MM.1S (cell line): ENCODE measurements at regions not wholly inside any gene's neighbourhood (a gene's known extent, or its start where the extent isn't known, plus 50 kb on each side); places are given as distances from the start of the nearest gene placed in this dataset.

Source experiments
- DNase-seq: peaks from one replicate; pipeline ENCODE4 v3.0.0-alpha.2; 2015
- H2AFZ ChIP-seq: fragments of 300-600 bp; sonication (generic); 2 replicates; pipeline ENCODE4 v1.6.0; 2016; ENCODE audit warnings: antibody characterized with exemption, low read length
- H3F3A ChIP-seq: fragments of 300-600 bp; sonication (generic); 2 replicates; pipeline ENCODE4 v1.6.1; 2016; ENCODE audit warnings: mild to moderate bottlenecking, antibody characterized with exemption, low read length, moderate library complexity, mixed read lengths; ENCODE audit not compliant: insufficient read depth
- H3K27ac ChIP-seq: fragments of 300-600 bp; sonication (generic); 2 replicates; pipeline ENCODE4 v1.5.1; 2016; ENCODE audit warnings: mild to moderate bottlenecking, low read length
- H3K27me3 ChIP-seq: fragments of 300-600 bp; sonication (generic); replicated peaks from 2 replicates; pipeline ENCODE4 v1.6.0; 2016; ENCODE audit warnings: low read length; ENCODE audit not compliant: insufficient read depth
- H3K36me3 ChIP-seq: fragments of 300-600 bp; sonication (generic); replicated peaks from 2 replicates; pipeline ENCODE4 v1.6.1; 2016; ENCODE audit warnings: mild to moderate bottlenecking, low read length, mixed read lengths; ENCODE audit not compliant: insufficient read depth
- H3K4me1 ChIP-seq: fragments of 300-600 bp; sonication (generic); 2 replicates; pipeline ENCODE4 v1.6.1; 2016; ENCODE audit warnings: low read length, mixed read lengths
- H3K4me2 ChIP-seq: fragments of 300-600 bp; sonication (generic); 2 replicates; pipeline ENCODE4 v1.6.0; 2016; ENCODE audit warnings: low read depth, low read length
- H3K4me3 ChIP-seq: fragments of 300-600 bp; sonication (generic); 2 replicates; pipeline ENCODE4 v1.5.1; 2016; ENCODE audit warnings: low read length, mixed read lengths
- H3K79me2 ChIP-seq: fragments of 300-600 bp; sonication (generic); 2 replicates; pipeline ENCODE4 v1.6.1; 2016; ENCODE audit warnings: mixed run types, low read length, mixed read lengths
- H3K9ac ChIP-seq: fragments of 300-600 bp; sonication (generic); 2 replicates; pipeline ENCODE4 v1.6.1; 2016; ENCODE audit warnings: low read length, mixed read lengths
- H3K9me2 ChIP-seq: fragments of 300-600 bp; sonication (generic); replicated peaks from 2 replicates; pipeline ENCODE4 v1.6.1; 2016; ENCODE audit warnings: mild to moderate bottlenecking, low read length, mixed read lengths; ENCODE audit not compliant: insufficient read depth
- H3K9me3 ChIP-seq: fragments of 300-600 bp; sonication (generic); replicated peaks from 2 replicates; pipeline ENCODE4 v1.6.1; 2016; ENCODE audit warnings: mild to moderate bottlenecking, low read length, mixed read lengths; ENCODE audit not compliant: insufficient read depth
- H4K20me1 ChIP-seq: fragments of 300-600 bp; sonication (generic); 2 replicates; pipeline ENCODE4 v1.6.1; 2016; ENCODE audit warnings: mild to moderate bottlenecking, low read length, moderate library complexity, mixed read lengths; ENCODE audit not compliant: insufficient read depth
- EZH2 ChIP-seq: fragments of 300-600 bp; sonication (generic); optimal IDR thresholded peaks from 2 replicates; pipeline ENCODE3; 2017; ENCODE audit warnings: low read depth, mild to moderate bottlenecking, antibody characterized with exemption, low read length, mixed read lengths
- EZH2phosphoT487 ChIP-seq: fragments of 300-600 bp; sonication (generic); IDR thresholded peaks from 2 replicates; pipeline ENCODE4 v1.6.1; 2018; ENCODE audit warnings: antibody characterized with exemption, low read length
- TF ChIP-seq, protein P1 (sequence below): fragments of 300-600 bp; sonication (generic); IDR thresholded peaks from 2 replicates; pipeline ENCODE4 v1.5.1; 2016; ENCODE audit warnings: antibody characterized with exemption, low read length, mixed read lengths

DNA sequence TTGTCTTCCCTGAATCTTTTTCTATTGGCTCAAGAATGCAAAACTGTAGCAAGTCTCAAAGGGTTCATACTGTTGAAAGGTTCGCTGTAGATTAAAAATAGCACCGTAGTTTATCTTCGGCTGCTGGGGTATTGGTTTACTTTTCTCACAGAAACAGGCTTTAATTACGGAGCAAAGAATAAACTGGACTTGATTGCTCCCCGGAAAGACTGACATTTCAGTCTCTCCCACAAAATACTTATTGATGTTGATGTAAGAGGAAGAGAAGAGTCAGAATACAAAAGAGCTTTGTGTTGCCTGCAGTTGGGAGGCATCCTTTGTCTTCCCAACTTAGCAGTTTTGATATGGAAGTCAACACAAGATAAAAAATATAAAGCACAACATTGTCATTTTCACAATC, 183.9 kb upstream of the DMAC1 start:
- Histone ChIP-seq H3K4me3 (no peak overlapping the region), H3K9me3 (no peaks in the 10 kb centered on the region), H3K9ac (no peak overlapping the region), H3K4me1 (no peaks in the 10 kb centered on the region), H3K9me2 (no peaks in the 10 kb centered on the region), H3K36me3 (no peaks in the 10 kb centered on the region), H3K79me2 (no peaks in the 10 kb centered on the region), H3F3A (no peaks in the 10 kb centered on the region), H4K20me1 (no peaks in the 10 kb centered on the region), H2AFZ (no peak overlapping the region), H3K27me3 (no peaks in the 10 kb centered on the region), H3K27ac (no peak overlapping the region), H3K4me2 (no peak overlapping the region)
- DNase-seq: no peak
- no peak for TF ChIP-seq EZH2phosphoT487
- TF ChIP-seq, protein P1, sequence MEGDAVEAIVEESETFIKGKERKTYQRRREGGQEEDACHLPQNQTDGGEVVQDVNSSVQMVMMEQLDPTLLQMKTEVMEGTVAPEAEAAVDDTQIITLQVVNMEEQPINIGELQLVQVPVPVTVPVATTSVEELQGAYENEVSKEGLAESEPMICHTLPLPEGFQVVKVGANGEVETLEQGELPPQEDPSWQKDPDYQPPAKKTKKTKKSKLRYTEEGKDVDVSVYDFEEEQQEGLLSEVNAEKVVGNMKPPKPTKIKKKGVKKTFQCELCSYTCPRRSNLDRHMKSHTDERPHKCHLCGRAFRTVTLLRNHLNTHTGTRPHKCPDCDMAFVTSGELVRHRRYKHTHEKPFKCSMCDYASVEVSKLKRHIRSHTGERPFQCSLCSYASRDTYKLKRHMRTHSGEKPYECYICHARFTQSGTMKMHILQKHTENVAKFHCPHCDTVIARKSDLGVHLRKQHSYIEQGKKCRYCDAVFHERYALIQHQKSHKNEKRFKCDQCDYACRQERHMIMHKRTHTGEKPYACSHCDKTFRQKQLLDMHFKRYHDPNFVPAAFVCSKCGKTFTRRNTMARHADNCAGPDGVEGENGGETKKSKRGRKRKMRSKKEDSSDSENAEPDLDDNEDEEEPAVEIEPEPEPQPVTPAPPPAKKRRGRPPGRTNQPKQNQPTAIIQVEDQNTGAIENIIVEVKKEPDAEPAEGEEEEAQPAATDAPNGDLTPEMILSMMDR: no peak

DNA sequence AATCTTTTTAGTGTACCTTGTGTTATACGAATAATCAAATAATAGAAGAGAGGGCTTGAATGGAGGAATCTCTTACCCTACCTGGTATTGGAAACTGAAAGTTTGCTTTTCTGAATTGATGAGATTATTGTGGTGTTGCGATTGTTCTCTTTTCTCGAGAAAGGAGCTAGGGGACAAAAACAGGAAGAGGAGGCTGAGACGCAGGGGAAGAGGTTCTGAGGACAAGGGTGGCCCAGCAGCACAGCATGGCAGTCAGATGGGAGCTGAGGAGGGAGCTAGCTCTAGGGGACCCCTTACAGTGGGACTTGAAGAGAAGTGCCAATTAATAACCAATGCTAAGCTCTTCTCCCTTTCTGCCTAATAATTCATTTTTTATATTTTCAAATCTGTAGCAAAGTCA, 183.3 kb upstream of the DMAC1 start:
- Histone ChIP-seq H3K27me3 (no peaks in the 10 kb centered on the region; the same call in 1 of the 2 replicates), H4K20me1 (no peaks in the 10 kb centered on the region), H3K4me3 (no peak overlapping the region), H3K4me1 (peaks cover 1% of the 10 kb centered on the region; the same call in 1 of the 2 replicates), H2AFZ (no peak overlapping the region), H3K9ac (no peak overlapping the region), H3K9me2 (no peaks in the 10 kb centered on the region), H3F3A (no peaks in the 10 kb centered on the region), H3K79me2 (no peaks in the 10 kb centered on the region), H3K27ac (no peak overlapping the region), H3K9me3 (no peaks in the 10 kb centered on the region), H3K36me3 (no peaks in the 10 kb centered on the region), H3K4me2 (no peak overlapping the region)
- TF ChIP-seq, protein P1: no peak
- TF ChIP-seq EZH2phosphoT487 (no peak), EZH2 (no peak)
- DNase-seq: no peak

DNA sequence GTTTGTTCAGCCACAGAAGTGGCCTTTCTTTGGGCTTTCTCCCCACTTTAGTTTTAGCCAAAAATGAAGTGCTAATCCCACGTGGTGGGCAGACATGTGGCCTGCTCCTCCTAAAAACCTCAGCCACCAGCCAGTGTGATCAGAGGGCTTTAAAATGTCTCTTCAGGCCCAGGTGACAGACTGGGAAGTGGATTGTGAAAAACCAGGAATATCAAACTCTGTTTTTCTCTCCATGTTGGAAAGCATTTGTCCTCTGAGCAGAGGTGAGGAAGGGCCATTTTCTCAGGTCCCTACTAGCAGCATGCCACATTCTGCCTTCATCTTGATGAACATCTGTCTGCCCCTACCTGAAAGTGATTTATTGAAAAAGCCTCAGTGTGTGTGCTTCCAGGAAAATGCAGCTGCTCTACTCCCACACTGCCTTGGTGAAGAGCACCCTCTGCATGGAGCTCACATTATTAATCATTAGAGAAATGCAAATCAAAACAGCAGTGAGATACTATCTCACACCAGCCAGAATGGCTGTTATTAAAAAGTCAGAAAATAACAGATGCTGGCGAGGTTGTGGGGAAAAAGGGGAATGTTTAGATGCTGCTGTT, 181.2 kb upstream of the DMAC1 start:
- no peaks in the 10 kb centered on the region for H4K20me1 ChIP-seq
- DNase-seq: no peak
- H3K27ac ChIP-seq: no peak overlapping the region
- no peaks in the 10 kb centered on the region for H3K36me3 ChIP-seq
- H2AFZ ChIP-seq: no peak overlapping the region
- no peak overlapping the region for H3K9ac ChIP-seq
- no peaks in the 10 kb centered on the region for H3K9me2 ChIP-seq
- peaks cover 7% of the 10 kb centered on the region for H3F3A ChIP-seq
- no peak for TF ChIP-seq EZH2phosphoT487
- no peak overlapping the region for H3K4me2 ChIP-seq
- H3K79me2 ChIP-seq: no peaks in the 10 kb centered on the region
- peaks cover 19% of the 10 kb centered on the region for H3K4me1 ChIP-seq
- no peak overlapping the region for H3K4me3 ChIP-seq
- no peaks in the 10 kb centered on the region; the same call in 1 of the 2 replicates for H3K27me3 ChIP-seq
- no peaks in the 10 kb centered on the region for H3K9me3 ChIP-seq

DNA sequence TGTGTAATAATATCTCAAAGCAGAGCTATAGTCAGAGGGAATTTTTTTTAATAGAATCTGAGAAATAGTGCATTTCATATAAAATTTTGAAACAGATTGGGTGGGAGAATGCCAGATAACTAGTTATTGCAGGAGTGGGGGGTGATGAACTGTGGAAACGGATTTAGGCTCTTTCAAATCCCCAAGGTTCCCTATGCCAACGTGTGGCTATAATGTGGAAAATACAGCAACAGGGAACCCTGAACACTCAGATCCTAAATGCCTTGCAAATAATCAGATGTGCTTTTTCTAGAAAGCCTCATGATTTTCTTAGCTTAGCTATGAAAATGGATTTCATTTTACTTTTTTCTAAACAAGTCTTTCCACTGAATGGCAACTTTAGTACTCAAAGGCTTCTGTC, 180.5 kb upstream of the DMAC1 start:
- Histone ChIP-seq H3K4me2 (no peak overlapping the region), H3K9me2 (no peaks in the 10 kb centered on the region), H2AFZ (no peak overlapping the region), H3K27ac (no peak overlapping the region), H4K20me1 (no peaks in the 10 kb centered on the region), H3K4me1 (peaks cover 19% of the 10 kb centered on the region), H3K4me3 (no peak overlapping the region), H3K36me3 (no peaks in the 10 kb centered on the region), H3F3A (peaks cover 7% of the 10 kb centered on the region), H3K9me3 (no peaks in the 10 kb centered on the region), H3K9ac (no peak overlapping the region), H3K27me3 (peaks cover 6% of the 10 kb centered on the region), H3K79me2 (no peaks in the 10 kb centered on the region)
- TF ChIP-seq, protein P1: no peak
- no peak for TF ChIP-seq EZH2
- DNase-seq: no peak
